ENCODE measurements at regions not wholly inside any gene's neighbourhood (a gene's known extent, or its start where the extent isn't known, plus 50 kb on each side); places are given as distances from the start of the nearest gene placed in this dataset.

DNA sequence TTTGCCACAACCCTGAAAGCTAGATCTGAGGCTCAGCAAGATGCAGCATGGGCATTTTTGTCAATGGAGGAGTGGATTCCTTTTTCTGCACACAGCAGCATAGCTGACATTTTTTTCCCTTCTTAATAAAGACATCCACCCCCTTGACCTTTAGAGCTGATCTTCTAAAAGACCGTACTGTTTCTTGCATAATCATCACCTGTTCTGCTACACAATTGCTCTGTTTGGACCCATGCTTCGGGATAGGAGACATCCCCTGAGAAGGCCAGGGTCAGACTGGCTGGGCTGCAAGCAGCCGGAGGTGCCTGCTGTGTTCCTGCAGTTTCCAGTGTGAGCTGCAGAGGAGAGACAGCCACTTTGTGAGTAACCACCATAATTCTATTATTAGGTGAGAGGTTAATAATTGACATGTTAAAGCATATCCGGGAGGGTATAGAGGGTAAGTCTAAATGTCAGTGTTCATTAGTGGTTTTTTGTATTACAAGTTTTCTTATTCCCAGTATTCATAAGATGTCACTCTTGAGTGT, 108.5 kb upstream of the C1QTNF9B start:
- Histone ChIP-seq H3K36me3 (ENCODE audit: control insufficient read depth in 4 of 4, insufficient read depth in 4 of 4, low read length in 4 of 4) (no peaks in the 10 kb centered on the region), H3K9ac (ENCODE audit: insufficient read depth in 1 of 2, low read length in 2 of 2) (no peak overlapping the region), H3K4me3 (no peak overlapping the region), H3K27me3 (ENCODE audit: control insufficient read depth in 3 of 3, insufficient read depth in 3 of 3, low read length in 2 of 3) (no peaks in the 10 kb centered on the region), H3K27ac (ENCODE audit: low read depth in 1 of 2, low read length in 1 of 2) (no peak overlapping the region), H3K4me1 (ENCODE audit: control insufficient read depth in 5 of 5, insufficient read depth in 5 of 5, low read length in 5 of 5) (peaks cover 0 to 15% (median 8%) of the 10 kb centered on the region in 5 donors), H3K9me3 (ENCODE audit: control insufficient read depth in 4 of 4, insufficient read depth in 3 of 4, low read length in 3 of 4) (no peaks in the 10 kb centered on the region)
- 66 to 69% methylated on average over 4 of the region's 4 CpGs for WGBS, 2 donors
- DNase-seq = peak in 1 of 3 donors; percentile 39
- peak; percentile 23 for ATAC-seq (ENCODE audit: insufficient read depth, low FRiP score)
- TF ChIP-seq CTCF (IDR thresholded peaks at IDR 0.05; ENCODE audit: control extremely low read depth, extremely low read depth) = no peak

GRCh38 chr13:24006520-24007248, 109.4 kb upstream of the C1QTNF9B start:
- 86 to 87% methylated on average over 17 of the region's 17 CpGs for WGBS, 2 donors

GRCh38 chr13:24007979-24008620, 110.8 kb upstream of the C1QTNF9B start:
- no peak overlapping the region for H3K9ac ChIP-seq (ENCODE audit: insufficient read depth in 1 of 2, low read length in 2 of 2)
- WGBS, 2 donors = 86 to 89% methylated on average over 9 of the region's 9 CpGs
- peaks cover 0 to 2% (median 0%) of the 10 kb centered on the region in 4 donors for H3K9me3 ChIP-seq (ENCODE audit: control insufficient read depth in 4 of 4, insufficient read depth in 3 of 4, low read length in 3 of 4)
- no peak for TF ChIP-seq CTCF (IDR thresholded peaks at IDR 0.05; ENCODE audit: control extremely low read depth, extremely low read depth)
- ATAC-seq (ENCODE audit: insufficient read depth, low FRiP score) (no peak), DNase-seq (no peak)
- H3K36me3 ChIP-seq (ENCODE audit: control insufficient read depth in 4 of 4, insufficient read depth in 4 of 4, low read length in 4 of 4) = no peaks in the 10 kb centered on the region
- no peaks in the 10 kb centered on the region for H3K27me3 ChIP-seq (ENCODE audit: control insufficient read depth in 3 of 3, insufficient read depth in 3 of 3, low read length in 2 of 3)
- H3K4me1 ChIP-seq (ENCODE audit: control insufficient read depth in 5 of 5, insufficient read depth in 5 of 5, low read length in 5 of 5) = peaks cover 0 to 15% (median 8%) of the 10 kb centered on the region in 5 donors
- H3K27ac ChIP-seq (ENCODE audit: low read depth in 1 of 2, low read length in 1 of 2) = no peak overlapping the region
- no peak overlapping the region for H3K4me3 ChIP-seq

More at GRCh38 chr13:24006520-24007248, 109.4 kb upstream of the C1QTNF9B start:
- no peaks in the 10 kb centered on the region for H3K36me3 ChIP-seq (ENCODE audit: control insufficient read depth in 4 of 4, insufficient read depth in 4 of 4, low read length in 4 of 4)
- ATAC-seq (ENCODE audit: insufficient read depth, low FRiP score) (no peak), DNase-seq (no peak)
- TF ChIP-seq CTCF (IDR thresholded peaks at IDR 0.05; ENCODE audit: control extremely low read depth, extremely low read depth) = no peak
- no peak overlapping the region for H3K4me3 ChIP-seq
- no peak overlapping the region for H3K27ac ChIP-seq (ENCODE audit: low read depth in 1 of 2, low read length in 1 of 2)
- H3K9me3 ChIP-seq (ENCODE audit: control insufficient read depth in 4 of 4, insufficient read depth in 3 of 4, low read length in 3 of 4) = no peaks in the 10 kb centered on the region
- H3K9ac ChIP-seq (ENCODE audit: insufficient read depth in 1 of 2, low read length in 2 of 2) = no peak overlapping the region
- no peaks in the 10 kb centered on the region for H3K27me3 ChIP-seq (ENCODE audit: control insufficient read depth in 3 of 3, insufficient read depth in 3 of 3, low read length in 2 of 3)
- H3K4me1 ChIP-seq (ENCODE audit: control insufficient read depth in 5 of 5, insufficient read depth in 5 of 5, low read length in 5 of 5) = peaks cover 0 to 15% (median 8%) of the 10 kb centered on the region in 5 donors

All from lung (tissue), 11 donors.